Spleen (tissue), 11 donors: ENCODE measurements at regions not wholly inside any gene's neighbourhood (a gene's known extent, or its start where the extent isn't known, plus 50 kb on each side); places are given as distances from the start of the nearest gene placed in this dataset.
"Not testable (repeated sequence)": the region's sequence is repeated elsewhere in the genome, so short reads cannot be mapped to it uniquely, and the experiment has no call there.

Source experiments
- DNase-seq: peaks from one replicate; pipeline ENCODE4 v3.0.0-alpha.2; 2020
- H3K27ac ChIP-seq, 8 donors: fragments of 200-600 bp; sonication (generic) in 7 of 8; 1 replicate in 4 of 8; 2 replicates in 4 of 8; pipeline versions ENCODE4 v1.5.0 to v1.8.0; 2016 to 2021; ENCODE audit warnings: inconsistent platforms in 4 of 8, mild to moderate bottlenecking in 4 of 8, moderate library complexity in 1 of 8
- H3K27me3 ChIP-seq, 7 donors: fragments of 200-600 bp; sonication (generic) in 6 of 7; replicated peaks in 1 of 7; 1 replicate in 4 of 7; 2 replicates in 3 of 7; pipeline versions ENCODE4 v1.5.0 to v1.8.0; 2016 to 2021; ENCODE audit warnings: inconsistent platforms in 3 of 7, mild to moderate bottlenecking in 1 of 7
- H3K36me3 ChIP-seq, 6 donors: fragments of 200-600 bp; sonication (generic) in 5 of 6; 1 replicate in 4 of 6; 2 replicates in 2 of 6; pipeline versions ENCODE4 v1.5.0 to v1.8.0; 2016 to 2021; ENCODE audit warnings: inconsistent platforms in 2 of 6
- H3K4me1 ChIP-seq, 6 donors: fragments of 200-600 bp; sonication (generic) in 5 of 6; 1 replicate in 3 of 6; 2 replicates in 3 of 6; pipeline versions ENCODE4 v1.5.0 to v1.8.0; 2016 to 2021; ENCODE audit warnings: inconsistent platforms in 3 of 6
- H3K4me3 ChIP-seq, 8 donors: fragments of 200-600 bp; sonication (generic) in 7 of 8; 1 replicate in 4 of 8; 2 replicates in 4 of 8; pipeline versions ENCODE4 v1.5.0 to v1.8.0; 2016 to 2021; ENCODE audit warnings: inconsistent platforms in 4 of 8, mild to moderate bottlenecking in 4 of 8, moderate library complexity in 2 of 8
- H3K9me3 ChIP-seq, 8 donors: fragments of 200-600 bp; sonication (generic) in 7 of 8; 1 replicate in 4 of 8; 2 replicates in 4 of 8; pipeline versions ENCODE4 v1.5.0 to v1.8.0; 2016 to 2021; ENCODE audit warnings: inconsistent platforms in 4 of 8
- POLR2A ChIP-seq, 3 donors: fragments of 450-650 bp; IDR thresholded peaks; one replicate each; pipeline ENCODE4 v1.5.1; 2017; ENCODE audit warnings: antibody characterized with exemption in 3 of 3, mild to moderate bottlenecking in 1 of 3
- POLR2AphosphoS5 ChIP-seq, 3 donors: sonication (generic); formaldehyde crosslinking; IDR thresholded peaks; one replicate each; pipeline ENCODE4 v1.5.1; 2017; ENCODE audit warnings: antibody characterized with exemption in 3 of 3
- WGBS, 5 donors: extraction: QIAGEN DNeasy Blood & Tissue Kit in 3 of 5; methylation state at CpG; one replicate each; pipeline versions ENCODE4 v1.1.5 to v1.1.7; 2013 to 2018; 5-methylcytosine and 5-hydroxymethylcytosine counted together
- intact Hi-C: fragments of 100-400 bp; cut with DNase I; formaldehyde crosslinking; loops from one replicate; pipeline ENCODE4 v1.15.0; 2023; ENCODE audit warnings: low total_unique reads
- TF ChIP-seq, protein P1 (sequence below), 11 experiments: fragments of 200-600 bp in 7 of 11; fragments of 450-650 bp in 4 of 11; sonication (generic) in 4 of 11; IDR thresholded peaks in 8 of 11; conservative IDR thresholded peaks in 3 of 11; 1 replicate in 7 of 11; 2 replicates in 4 of 11; pipeline versions ENCODE4 v1.4.0 to v1.8.0; 2016 to 2021; ENCODE audit warnings: antibody characterized with exemption in 11 of 11, inconsistent platforms in 4 of 11, mild to moderate bottlenecking in 1 of 11
- donor health status: healthy with polysubstance abuse.
- donor health status: DM: no; HTN: no; CAD: no; lungs with moderate emphysema.
- donor health status: DM: no; HTN: no; CAD: no.
- donor health status: Bipolar disorder and iron deficiency.
- donor health status: healthy.
- donor health status: DM: no; HTN: no; CAD: no.
- donor health status: DM: yes; HTN: yes; CAD: no.

- no peaks in the 10 kb centered on the region for H3K27me3 ChIP-seq
- no peaks in the 10 kb centered on the region for H3K36me3 ChIP-seq
- DNase-seq = no peak
- no peak overlapping the region for H3K4me3 ChIP-seq
- WGBS, 5 donors = 60 to 85% (median 79%) methylated on average over 1 to 2 of the region's 2 CpGs
- intact Hi-C loops = no loop called here
- no peak for TF ChIP-seq POLR2A (IDR thresholded peaks at IDR 0.05)
- TF ChIP-seq, protein P1, sequence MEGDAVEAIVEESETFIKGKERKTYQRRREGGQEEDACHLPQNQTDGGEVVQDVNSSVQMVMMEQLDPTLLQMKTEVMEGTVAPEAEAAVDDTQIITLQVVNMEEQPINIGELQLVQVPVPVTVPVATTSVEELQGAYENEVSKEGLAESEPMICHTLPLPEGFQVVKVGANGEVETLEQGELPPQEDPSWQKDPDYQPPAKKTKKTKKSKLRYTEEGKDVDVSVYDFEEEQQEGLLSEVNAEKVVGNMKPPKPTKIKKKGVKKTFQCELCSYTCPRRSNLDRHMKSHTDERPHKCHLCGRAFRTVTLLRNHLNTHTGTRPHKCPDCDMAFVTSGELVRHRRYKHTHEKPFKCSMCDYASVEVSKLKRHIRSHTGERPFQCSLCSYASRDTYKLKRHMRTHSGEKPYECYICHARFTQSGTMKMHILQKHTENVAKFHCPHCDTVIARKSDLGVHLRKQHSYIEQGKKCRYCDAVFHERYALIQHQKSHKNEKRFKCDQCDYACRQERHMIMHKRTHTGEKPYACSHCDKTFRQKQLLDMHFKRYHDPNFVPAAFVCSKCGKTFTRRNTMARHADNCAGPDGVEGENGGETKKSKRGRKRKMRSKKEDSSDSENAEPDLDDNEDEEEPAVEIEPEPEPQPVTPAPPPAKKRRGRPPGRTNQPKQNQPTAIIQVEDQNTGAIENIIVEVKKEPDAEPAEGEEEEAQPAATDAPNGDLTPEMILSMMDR (IDR thresholded peaks at IDR 0.05 in 8 of 11, conservative IDR thresholded peaks at IDR 0.05 in 3 of 11) = no peak
- TF ChIP-seq POLR2AphosphoS5 (IDR thresholded peaks at IDR 0.05) = no peak
- H3K9me3 ChIP-seq = peaks cover 0 to 31% (median 8%) of the 10 kb centered on the region in 8 donors
- no peak overlapping the region for H3K27ac ChIP-seq
- no peaks in the 10 kb centered on the region for H3K4me1 ChIP-seq
Measured at GRCh38 chr5:23105021-23105420, 251.9 kb upstream of the CDH12 start.

DNA sequence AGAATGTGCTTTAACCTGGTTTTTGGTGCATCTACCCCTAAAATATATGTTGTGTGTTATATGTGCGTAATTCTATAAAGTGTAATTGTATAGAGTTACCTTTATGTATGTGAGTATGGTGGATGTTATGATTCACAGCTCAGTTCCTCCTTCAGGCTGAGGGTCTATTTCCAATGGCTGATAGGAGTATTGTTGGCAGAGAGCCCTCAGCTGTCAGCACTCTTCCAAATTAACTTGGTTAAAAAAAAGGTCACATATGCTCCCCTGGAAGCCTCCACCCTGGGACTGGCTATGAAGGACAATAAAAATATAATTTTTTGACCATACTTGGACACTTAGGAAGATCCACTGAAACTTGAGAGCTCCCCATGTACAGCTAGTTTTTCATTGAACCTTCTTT, 250.4 kb upstream of the CDH12 start:
- peaks cover 0 to 31% (median 8%) of the 10 kb centered on the region in 8 donors for H3K9me3 ChIP-seq
- no peak overlapping the region for H3K4me3 ChIP-seq
- H3K27ac ChIP-seq = no peak overlapping the region
- no peak for DNase-seq
- intact Hi-C loops = no loop called here
- no peaks in the 10 kb centered on the region for H3K27me3 ChIP-seq
- TF ChIP-seq POLR2AphosphoS5 (IDR thresholded peaks at IDR 0.05) (no peak), POLR2A (IDR thresholded peaks at IDR 0.05) (no peak)
- TF ChIP-seq, protein P1 (IDR thresholded peaks at IDR 0.05 in 8 of 11, conservative IDR thresholded peaks at IDR 0.05 in 3 of 11) = no peak
- H3K4me1 ChIP-seq = no peaks in the 10 kb centered on the region
- WGBS, 5 donors = 82 to 97% (median 90%) methylated on average over 1 of the region's 1 CpG
- H3K36me3 ChIP-seq = no peaks in the 10 kb centered on the region

DNA sequence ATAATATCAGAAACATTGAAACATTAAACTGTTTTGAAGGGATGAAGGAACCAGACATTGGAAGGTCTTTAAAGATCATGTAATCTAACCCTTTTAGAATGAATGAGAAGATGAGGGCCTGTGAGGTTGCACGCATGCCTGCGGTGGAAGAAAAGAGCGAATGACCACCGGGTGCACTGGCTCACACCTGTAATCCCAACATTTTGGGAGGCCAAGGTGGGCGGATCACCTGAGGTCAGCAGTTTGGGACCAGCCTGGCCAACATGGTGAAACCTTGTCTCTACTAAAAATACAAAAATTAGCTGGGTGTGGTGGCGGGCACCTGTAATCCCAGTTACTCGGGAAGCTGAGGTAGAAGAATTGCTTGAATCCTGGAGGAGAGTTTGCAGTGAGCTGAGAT, 242.3 kb upstream of the CDH12 start:
- H3K36me3 ChIP-seq, H3K27me3 ChIP-seq, H3K27ac ChIP-seq, DNase-seq, intact Hi-C loops, H3K4me1 ChIP-seq, H3K4me3 ChIP-seq, H3K9me3 ChIP-seq: not testable (repeated sequence)
- 88 to 95% (median 89%) methylated on average over 7 of the region's 7 CpGs for WGBS, 5 donors

- Histone ChIP-seq H3K27me3 (no peaks in the 10 kb centered on the region), H3K27ac (no peak overlapping the region), H3K36me3 (no peaks in the 10 kb centered on the region), H3K4me3 (no peak overlapping the region), H3K9me3 (no peaks in the 10 kb centered on the region), H3K4me1 (no peaks in the 10 kb centered on the region)
- intact Hi-C loops = no loop called here
- no peak for DNase-seq
- TF ChIP-seq POLR2AphosphoS5 (IDR thresholded peaks at IDR 0.05) = no peak
- TF ChIP-seq, protein P1 (IDR thresholded peaks at IDR 0.05 in 8 of 11, conservative IDR thresholded peaks at IDR 0.05 in 3 of 11) = no peak
- TF ChIP-seq POLR2A (IDR thresholded peaks at IDR 0.05) = no peak
- WGBS, 5 donors = 82 to 91% (median 86%) methylated on average over 6 of the region's 6 CpGs
Measured at GRCh38 chr5:23089286-23089685, 236.1 kb upstream of the CDH12 start.

DNA sequence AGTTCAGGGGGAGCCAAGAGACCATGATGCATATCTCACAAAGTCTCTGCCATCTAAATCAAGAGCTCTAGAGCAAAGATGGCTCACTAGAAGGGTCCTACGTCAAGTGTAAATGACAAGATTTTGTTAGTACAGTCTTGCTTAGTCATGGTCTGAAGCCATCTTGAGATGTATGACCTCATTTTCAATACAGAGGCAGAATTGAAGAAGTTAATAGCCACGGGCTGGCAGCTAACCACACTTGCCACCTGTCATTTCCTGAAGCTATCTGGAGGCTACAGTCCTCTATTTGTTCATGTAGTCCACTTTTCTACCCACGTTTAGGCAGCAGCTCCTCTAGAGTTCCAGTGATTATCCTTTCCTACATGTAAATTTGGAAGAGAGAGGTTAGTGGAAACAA, 231.7 kb upstream of the CDH12 start:
- peaks cover 0 to 3% (median 0%) of the 10 kb centered on the region in 8 donors for H3K9me3 ChIP-seq
- H3K27me3 ChIP-seq = no peaks in the 10 kb centered on the region
- no peak for DNase-seq
- no peak overlapping the region for H3K4me3 ChIP-seq
- 17 to 29% (median 26%) methylated on average over 3 of the region's 3 CpGs for WGBS, 5 donors
- H3K27ac ChIP-seq = no peak overlapping the region
- TF ChIP-seq POLR2AphosphoS5 (IDR thresholded peaks at IDR 0.05) (no peak), POLR2A (IDR thresholded peaks at IDR 0.05) (no peak)
- TF ChIP-seq, protein P1 (IDR thresholded peaks at IDR 0.05 in 8 of 11, conservative IDR thresholded peaks at IDR 0.05 in 3 of 11) = no peak
- no peaks in the 10 kb centered on the region for H3K36me3 ChIP-seq
- no peaks in the 10 kb centered on the region for H3K4me1 ChIP-seq
- intact Hi-C loops = no loop called here
